Neural progenitor cell (in vitro differentiated cells): ENCODE measurements at regions not wholly inside any gene's neighbourhood (a gene's known extent, or its start where the extent isn't known, plus 50 kb on each side); places are given as distances from the start of the nearest gene placed in this dataset.
A peak's percentile ranks its signal among the peaks of the same experiment; 100 is the strongest.

Experiments used
- DNase-seq: peaks from one replicate; pipeline ENCODE4 v3.0.0-alpha.2; 2016; ENCODE audit warnings: low spot score
- H2AFZ ChIP-seq: fragments of 200-600 bp; sonication (generic); replicated peaks from 2 replicates; pipeline ENCODE4 v1.6.1; 2016; ENCODE audit warnings: antibody characterized with exemption
- H3F3A ChIP-seq: fragments of 200-600 bp; sonication (generic); 2 replicates; pipeline ENCODE4 v1.6.1; 2016; ENCODE audit warnings: antibody characterized with exemption, low read depth
- H3K27ac ChIP-seq: fragments of 200-600 bp; sonication (generic); 2 replicates; pipeline ENCODE4 v1.5.1; 2016; ENCODE audit warnings: mild to moderate bottlenecking
- H3K27me3 ChIP-seq: fragments of 200-600 bp; sonication (generic); 2 replicates; pipeline ENCODE4 v1.6.1; 2016; ENCODE audit warnings: mild to moderate bottlenecking, moderate library complexity
- H3K36me3 ChIP-seq: fragments of 200-600 bp; sonication (generic); 2 replicates; pipeline ENCODE4 v1.5.1; 2016
- H3K4me1 ChIP-seq: fragments of 200-600 bp; sonication (generic); 2 replicates; pipeline ENCODE4 v1.6.1; 2016; ENCODE audit warnings: mixed run types
- H3K4me2 ChIP-seq: fragments of 200-600 bp; sonication (generic); 2 replicates; pipeline ENCODE4 v1.6.1; 2016
- H3K4me3 ChIP-seq: fragments of 200-600 bp; sonication (generic); 2 replicates; pipeline ENCODE4 v1.5.1; 2016
- H3K79me2 ChIP-seq: fragments of 200-600 bp; sonication (generic); 2 replicates; pipeline ENCODE4 v1.6.1; 2016; ENCODE audit warnings: low read depth
- H3K9ac ChIP-seq: fragments of 200-600 bp; sonication (generic); 2 replicates; pipeline ENCODE4 v1.6.1; 2016
- H3K9me3 ChIP-seq: fragments of 200-600 bp; sonication (generic); 2 replicates; pipeline ENCODE4 v1.5.1; 2016; ENCODE audit warnings: low read depth
- H4K20me1 ChIP-seq: fragments of 200-600 bp; sonication (generic); 2 replicates; pipeline ENCODE4 v1.6.1; 2016; ENCODE audit warnings: low read depth
- H3K27ac Mint-ChIP-seq: 3 replicates; pipeline ENCODE4 v1.8.0; 2021; ENCODE audit warnings: mixed read lengths
- H3K27me3 Mint-ChIP-seq: 2 replicates; pipeline ENCODE4 v1.8.0; 2022; ENCODE audit warnings: low read depth, mild to moderate bottlenecking, inconsistent platforms, moderate library complexity, mixed read lengths; ENCODE audit not compliant: insufficient read depth
- H3K36me3 Mint-ChIP-seq: 3 replicates; pipeline ENCODE4 v1.8.0; 2021; ENCODE audit warnings: mixed read lengths
- H3K4me1 Mint-ChIP-seq: 3 replicates; pipeline ENCODE4 v1.8.0; 2021; ENCODE audit warnings: mixed read lengths
- H3K4me3 Mint-ChIP-seq: 3 replicates; pipeline ENCODE4 v1.8.0; 2021; ENCODE audit warnings: mild to moderate bottlenecking, moderate library complexity, mixed read lengths
- H3K9me3 Mint-ChIP-seq: 3 replicates; pipeline ENCODE4 v1.8.0; 2020; ENCODE audit warnings: mixed read lengths
- CTCF ChIP-seq: fragments of 200-600 bp; sonication (generic); IDR thresholded peaks from 2 replicates; pipeline ENCODE4 v1.5.1; 2017; ENCODE audit warnings: antibody characterized with exemption, mild to moderate bottlenecking
- EZH2 ChIP-seq: fragments of 200-600 bp; sonication (generic); IDR thresholded peaks from 2 replicates; pipeline ENCODE4 v1.6.1; 2017; ENCODE audit warnings: antibody characterized with exemption, mild to moderate bottlenecking, moderate library complexity
- EZH2phosphoT487 ChIP-seq: fragments of 200-600 bp; sonication (generic); IDR thresholded peaks from 2 replicates; pipeline ENCODE4 v1.6.1; 2017; ENCODE audit warnings: antibody characterized with exemption

DNA sequence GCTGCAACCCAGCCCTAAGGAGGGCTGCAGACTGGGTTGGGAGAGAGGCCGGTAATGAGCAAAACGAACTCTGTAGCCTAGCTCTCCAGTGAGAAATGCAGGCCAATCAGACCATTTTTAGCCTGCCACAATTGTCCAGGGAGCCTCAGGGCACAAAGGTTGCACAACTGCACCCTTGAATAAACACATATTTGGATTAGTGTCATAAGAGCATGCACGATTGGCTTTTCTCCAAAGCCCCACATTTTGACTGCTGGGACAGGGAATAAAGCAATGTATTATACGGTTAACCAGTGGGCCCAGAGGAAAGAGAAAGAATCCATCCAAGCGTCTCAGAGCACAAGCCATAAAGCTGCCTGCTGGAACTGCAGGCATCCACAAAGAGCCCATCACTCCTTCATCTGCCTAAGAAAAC, 729.4 kb upstream of the SGCG start:
- Histone ChIP-seq H3K27ac (peak overlapping the region; percentile 91), H3K79me2 (no peaks in the 10 kb centered on the region), H3K4me3 (no peak overlapping the region), H3K9me3 (no peaks in the 10 kb centered on the region), H2AFZ (no peak overlapping the region), H3K36me3 (no peaks in the 10 kb centered on the region), H4K20me1 (no peaks in the 10 kb centered on the region), H3F3A (peaks cover 43% of the 10 kb centered on the region), H3K4me2 (peak overlapping the region; percentile 51), H3K27me3 (no peaks in the 10 kb centered on the region), H3K9ac (no peak overlapping the region), H3K4me1 (peaks cover 45% of the 10 kb centered on the region)
- Mint-ChIP-seq H3K27me3 (no peaks in the 10 kb centered on the region), H3K4me3 (no peak overlapping the region), H3K4me1 (peaks cover 49% of the 10 kb centered on the region), H3K9me3 (peaks cover 2% of the 10 kb centered on the region), H3K27ac (peak overlapping the region; percentile 95), H3K36me3 (no peaks in the 10 kb centered on the region)
- TF ChIP-seq EZH2phosphoT487: no peak
- TF ChIP-seq CTCF: no peak
- TF ChIP-seq EZH2: no peak
- peak; percentile 89 for DNase-seq

GRCh38 chr13:22454586-22454985, 726.2 kb upstream of the SGCG start:
- no peaks in the 10 kb centered on the region for H4K20me1 ChIP-seq
- H3K9ac ChIP-seq: no peak overlapping the region
- no peaks in the 10 kb centered on the region for H3K9me3 ChIP-seq
- H3K4me1 ChIP-seq: peaks cover 28% of the 10 kb centered on the region
- H3K4me1 Mint-ChIP-seq: peaks cover 28% of the 10 kb centered on the region
- DNase-seq: no peak
- TF ChIP-seq CTCF (no peak), EZH2phosphoT487 (no peak), EZH2 (no peak)
- peak overlapping the region; percentile 9 for H3K4me3 Mint-ChIP-seq
- peak overlapping the region; percentile 35 for H3K27ac Mint-ChIP-seq
- H3K4me3 ChIP-seq: no peak overlapping the region
- H3K27ac ChIP-seq: no peak overlapping the region
- no peaks in the 10 kb centered on the region for H3K79me2 ChIP-seq
- H3K4me2 ChIP-seq: no peak overlapping the region
- peaks cover 31% of the 10 kb centered on the region for H3F3A ChIP-seq
- no peaks in the 10 kb centered on the region for H3K27me3 ChIP-seq
- H3K36me3 ChIP-seq: no peaks in the 10 kb centered on the region
- no peaks in the 10 kb centered on the region for H3K36me3 Mint-ChIP-seq
- H3K27me3 Mint-ChIP-seq: no peaks in the 10 kb centered on the region
- H3K9me3 Mint-ChIP-seq: no peaks in the 10 kb centered on the region
- no peak overlapping the region for H2AFZ ChIP-seq

DNA sequence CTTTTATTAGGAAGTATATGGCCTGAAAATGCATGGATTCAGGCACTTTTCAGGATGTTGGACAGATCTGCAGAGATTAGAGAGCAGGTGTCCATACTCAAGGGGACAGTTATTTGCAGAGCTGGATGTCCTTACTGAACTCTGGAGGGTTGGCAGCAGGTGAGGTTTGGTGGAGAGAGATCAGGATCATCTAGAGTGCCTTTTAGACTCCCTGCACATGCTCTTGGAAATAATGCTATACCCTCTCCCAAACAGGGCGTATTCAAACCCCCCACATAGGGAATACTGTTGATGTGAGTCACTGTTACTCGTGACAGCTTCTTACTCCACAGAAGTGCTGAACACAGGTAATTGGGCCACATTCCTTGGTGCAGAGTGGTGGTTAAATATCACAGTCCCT, 725.7 kb upstream of the SGCG start:
- Histone ChIP-seq H3K36me3 (no peaks in the 10 kb centered on the region), H3F3A (peaks cover 27% of the 10 kb centered on the region), H3K27me3 (no peaks in the 10 kb centered on the region), H3K9me3 (no peaks in the 10 kb centered on the region), H3K27ac (no peak overlapping the region), H3K79me2 (no peaks in the 10 kb centered on the region), H3K4me2 (no peak overlapping the region), H3K9ac (no peak overlapping the region), H3K4me3 (no peak overlapping the region), H4K20me1 (no peaks in the 10 kb centered on the region), H3K4me1 (peaks cover 24% of the 10 kb centered on the region), H2AFZ (no peak overlapping the region)
- H3K4me1 Mint-ChIP-seq: peaks cover 28% of the 10 kb centered on the region
- H3K9me3 Mint-ChIP-seq: no peaks in the 10 kb centered on the region
- TF ChIP-seq EZH2phosphoT487 (no peak), EZH2 (no peak), CTCF (no peak)
- H3K27me3 Mint-ChIP-seq: no peaks in the 10 kb centered on the region
- no peak overlapping the region for H3K4me3 Mint-ChIP-seq
- H3K36me3 Mint-ChIP-seq: no peaks in the 10 kb centered on the region
- no peak overlapping the region for H3K27ac Mint-ChIP-seq
- DNase-seq: no peak
